Endodermal cell (in vitro differentiated cells): ENCODE measurements at regions not wholly inside any gene's neighbourhood (a gene's known extent, or its start where the extent isn't known, plus 50 kb on each side); places are given as distances from the start of the nearest gene placed in this dataset.

Source experiments
- DNase-seq: peaks from one replicate; pipeline ENCODE4 v3.0.0-alpha.2; 2017
- H3K27ac ChIP-seq: 2 replicates; pipeline ENCODE4 v1.5.1; 2013; ENCODE audit warnings: mild to moderate bottlenecking, low read depth, low read length, moderate library complexity
- H3K27me3 ChIP-seq: 2 replicates; pipeline ENCODE4 v1.6.1; 2013; ENCODE audit warnings: mild to moderate bottlenecking, low read length, moderate library complexity; ENCODE audit not compliant: insufficient read depth, control insufficient read depth, poor library complexity, severe bottlenecking
- H3K36me3 ChIP-seq: 2 replicates; pipeline ENCODE4 v1.7.0; 2013; ENCODE audit warnings: mild to moderate bottlenecking, low read length, moderate library complexity; ENCODE audit not compliant: control insufficient read depth, insufficient read depth
- H3K4me1 ChIP-seq: one replicate; pipeline ENCODE4 v1.7.0; 2013; ENCODE audit warnings: low read length; ENCODE audit not compliant: control insufficient read depth, insufficient read depth
- H3K4me3 ChIP-seq: 2 replicates; pipeline ENCODE4 v1.5.1; 2013; ENCODE audit warnings: mild to moderate bottlenecking, low read length, moderate library complexity
- H3K9ac ChIP-seq: 2 replicates; pipeline ENCODE4 v1.6.1; 2013; ENCODE audit warnings: mild to moderate bottlenecking, low read length, moderate library complexity; ENCODE audit not compliant: poor library complexity, severe bottlenecking; ENCODE audit errors: extremely low read depth
- H3K9me3 ChIP-seq: 2 replicates; pipeline ENCODE4 v1.6.1; 2013; ENCODE audit warnings: mild to moderate bottlenecking, low read length, moderate library complexity; ENCODE audit not compliant: control insufficient read depth
- H3K27ac Mint-ChIP-seq: 2 replicates; pipeline ENCODE4 v1.8.0; 2020; ENCODE audit warnings: mixed read lengths
- H3K27me3 Mint-ChIP-seq: 2 replicates; pipeline ENCODE4 v1.8.0; 2021; ENCODE audit warnings: mild to moderate bottlenecking, mixed read lengths; ENCODE audit not compliant: insufficient read depth
- H3K36me3 Mint-ChIP-seq: 2 replicates; pipeline ENCODE4 v1.8.0; 2020; ENCODE audit warnings: low read depth, mixed read lengths
- H3K4me1 Mint-ChIP-seq: 2 replicates; pipeline ENCODE4 v1.8.0; 2020; ENCODE audit warnings: mixed read lengths
- H3K4me3 Mint-ChIP-seq: 2 replicates; pipeline ENCODE4 v1.8.0; 2020; ENCODE audit warnings: mild to moderate bottlenecking, moderate library complexity, mixed read lengths
- H3K9me3 Mint-ChIP-seq: 2 replicates; pipeline ENCODE4 v1.8.0; 2020; ENCODE audit warnings: mild to moderate bottlenecking, mixed read lengths
- CTCF ChIP-seq: fragments of 200-600 bp; sonication (generic); conservative IDR thresholded peaks from 2 replicates; pipeline ENCODE4 v1.5.0; 2021; ENCODE audit warnings: antibody characterized with exemption, mild to moderate bottlenecking
- WGBS, 2 experiments: methylation state at CpG; one replicate each; pipeline versions ENCODE4 v1.1.5 to v1.1.7; 2013; ENCODE audit warnings: missing lambda C conversion rate in 2 of 2, mixed read lengths in 1 of 2; ENCODE audit not compliant: insufficient coverage in 1 of 2, insufficient read length in 1 of 2; 5-methylcytosine and 5-hydroxymethylcytosine counted together

DNA sequence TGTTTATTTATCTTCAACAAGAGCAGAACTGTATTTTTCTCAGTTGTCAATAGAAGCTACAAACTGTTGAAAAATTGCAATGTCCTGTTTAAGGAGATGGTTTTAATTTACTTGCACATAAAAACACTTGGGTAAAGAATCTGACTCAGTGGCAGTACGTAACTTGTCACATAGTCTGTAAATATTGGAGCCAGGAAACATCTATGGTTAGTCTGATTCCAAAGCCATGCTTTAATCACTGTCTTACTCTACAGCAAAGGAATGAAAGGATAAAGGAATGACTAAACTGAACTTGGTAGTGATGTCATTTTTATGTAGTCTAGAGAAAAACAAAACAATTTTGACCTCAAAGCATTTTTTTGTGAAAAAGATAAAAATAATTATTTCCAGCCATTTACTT is 537.2 kb downstream of the STIM2 start:
- no peak for DNase-seq
- no peaks in the 10 kb centered on the region for H3K4me1 Mint-ChIP-seq
- no peak overlapping the region for H3K9ac ChIP-seq
- no peaks in the 10 kb centered on the region for H3K36me3 ChIP-seq
- peaks cover 27% of the 10 kb centered on the region for H3K9me3 Mint-ChIP-seq
- peaks cover 9% of the 10 kb centered on the region for H3K9me3 ChIP-seq
- no peaks in the 10 kb centered on the region for H3K27me3 ChIP-seq
- H3K4me3 ChIP-seq, result no peak overlapping the region
- TF ChIP-seq CTCF, result no peak
- no peak overlapping the region for H3K4me3 Mint-ChIP-seq
- 96 to 100% methylated on average over 1 of the region's 1 CpG for WGBS, 2 experiments
- H3K27ac Mint-ChIP-seq, result no peak overlapping the region
- no peaks in the 10 kb centered on the region for H3K36me3 Mint-ChIP-seq
- no peaks in the 10 kb centered on the region for H3K27me3 Mint-ChIP-seq
- no peak overlapping the region for H3K27ac ChIP-seq
- H3K4me1 ChIP-seq, result no peaks in the 10 kb centered on the region

DNA sequence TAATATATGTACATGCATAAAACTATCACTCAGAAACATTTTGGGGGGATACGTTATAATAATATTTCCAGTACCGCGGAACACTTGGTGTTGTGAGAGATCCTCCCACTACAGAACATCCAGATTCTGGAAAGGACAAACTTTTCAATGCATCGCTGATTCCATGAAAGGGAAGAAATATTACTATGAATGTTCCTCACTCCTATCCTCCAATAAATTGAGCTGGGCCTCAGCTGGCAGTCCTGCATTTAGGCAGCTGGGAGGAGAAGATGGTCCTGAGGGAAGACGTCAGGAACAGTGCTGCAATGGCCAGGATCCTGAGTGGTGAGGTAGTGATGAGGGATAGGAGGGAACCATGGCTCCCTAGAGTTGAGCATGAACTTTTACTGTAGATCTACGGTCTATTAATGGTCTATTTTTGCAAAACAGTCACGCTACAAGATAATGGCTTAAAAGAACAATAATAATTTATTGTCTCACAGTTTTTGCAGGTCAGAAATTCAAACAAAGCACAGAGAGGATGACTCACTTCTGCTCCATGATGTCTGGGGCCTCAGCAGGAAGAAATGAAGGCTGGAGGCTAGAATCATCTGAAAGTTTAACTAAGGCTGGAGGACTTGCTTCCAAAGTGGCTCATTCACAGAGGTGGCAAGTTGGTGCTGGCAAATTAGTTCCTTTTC is 538.1 kb downstream of the STIM2 start:
- no peak overlapping the region for H3K27ac Mint-ChIP-seq
- no peaks in the 10 kb centered on the region for H3K36me3 Mint-ChIP-seq
- WGBS, 2 experiments, result 94 to 100% methylated on average over 2 to 7 of the region's 7 CpGs

DNA sequence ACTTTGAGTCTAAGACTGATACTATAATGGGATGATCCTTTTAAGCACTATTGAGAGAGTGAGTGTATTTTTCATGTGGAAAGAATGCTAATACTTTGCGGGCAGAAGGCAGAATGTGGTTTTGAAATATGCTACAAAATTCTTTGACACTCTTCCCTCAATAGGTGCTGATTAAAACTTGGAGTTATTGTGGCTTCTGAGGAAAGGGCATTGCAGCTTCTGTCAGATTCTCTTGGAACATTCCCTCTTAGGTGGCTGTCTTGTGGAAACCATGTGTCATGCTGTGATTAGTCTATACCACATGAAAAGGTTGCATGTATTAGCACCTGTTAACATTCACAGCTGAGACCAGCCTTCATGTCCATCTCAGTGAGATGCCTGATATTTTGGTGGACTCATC is 547.0 kb downstream of the STIM2 start:
- no peak overlapping the region for H3K27ac Mint-ChIP-seq
- H3K27me3 Mint-ChIP-seq, result no peaks in the 10 kb centered on the region
- H3K27ac ChIP-seq, result no peak overlapping the region
- H3K4me3 ChIP-seq, result no peak overlapping the region
- no peaks in the 10 kb centered on the region for H3K36me3 Mint-ChIP-seq
- H3K9me3 ChIP-seq, result peaks cover 15% of the 10 kb centered on the region
- no peak overlapping the region for H3K9ac ChIP-seq
- DNase-seq, result no peak
- TF ChIP-seq CTCF, result no peak
- WGBS, 2 experiments, result 100% methylated on average over 1 of the region's 1 CpG; no CpG with 5 or more reads in 1 of the 2 experiments
- no peaks in the 10 kb centered on the region for H3K4me1 Mint-ChIP-seq
- no peak overlapping the region for H3K4me3 Mint-ChIP-seq
- H3K27me3 ChIP-seq, result no peaks in the 10 kb centered on the region
- H3K36me3 ChIP-seq, result no peaks in the 10 kb centered on the region
- H3K9me3 Mint-ChIP-seq, result peaks cover 25% of the 10 kb centered on the region
- H3K4me1 ChIP-seq, result no peaks in the 10 kb centered on the region

More for the DNA sequence above, 538.1 kb downstream of the STIM2 start:
- Histone ChIP-seq H3K9ac (no peak overlapping the region), H3K4me1 (no peaks in the 10 kb centered on the region), H3K27ac (no peak overlapping the region), H3K27me3 (no peaks in the 10 kb centered on the region), H3K36me3 (no peaks in the 10 kb centered on the region), H3K4me3 (no peak overlapping the region), H3K9me3 (peaks cover 8% of the 10 kb centered on the region)
- Mint-ChIP-seq H3K9me3 (peaks cover 27% of the 10 kb centered on the region), H3K27me3 (no peaks in the 10 kb centered on the region), H3K4me1 (no peaks in the 10 kb centered on the region), H3K4me3 (no peak overlapping the region)
- DNase-seq, result no peak
- TF ChIP-seq CTCF, result no peak
